B cell (primary cell): ENCODE measurements at regions not wholly inside any gene's neighbourhood (a gene's known extent, or its start where the extent isn't known, plus 50 kb on each side); places are given as distances from the start of the nearest gene placed in this dataset.

ENCODE experiments used
- ATAC-seq: fragments of 200-7000 bp; cut with Tn5 transposase; one replicate; pipeline ENCODE4 v1.10.0; 2021; ENCODE audit warnings: low read depth, mild to moderate bottlenecking, moderate number of reproducible peaks, moderate library complexity
- CTCF ChIA-PET: fragments of 350-600 bp; sonication (Branson Sonifier 250); formaldehyde crosslinking; loops from one replicate; lab custom pipeline; 2021; ENCODE audit warnings: antibody characterized with exemption, inconsistent platforms; lab: Charles Lee
- POLR2A ChIA-PET: fragments of 350-600 bp; sonication (Branson Sonifier 250); formaldehyde crosslinking; loops from one replicate; lab custom pipeline; 2021; ENCODE audit warnings: antibody characterized with exemption; lab: Charles Lee
- DNase-seq: peaks from one replicate; pipeline ENCODE4 v3.0.0; 2013
- H2AFZ ChIP-seq: 2 replicates; pipeline ENCODE4 v1.6.1; 2012; ENCODE audit warnings: mild to moderate bottlenecking, low read depth, low read length; ENCODE audit not compliant: insufficient read depth, poor library complexity, severe bottlenecking
- H3K27ac ChIP-seq, 2 donors: 1 replicate in 1 of 2; 2 replicates in 1 of 2; pipeline ENCODE4 v1.5.1; 2012 to 2013; ENCODE audit warnings: low read length in 2 of 2, mild to moderate bottlenecking in 2 of 2, moderate library complexity in 1 of 2
- H3K27me3 ChIP-seq, 4 experiments: fragments of 200-600 bp in 1 of 4; sonication (generic) in 1 of 4; replicated peaks in 1 of 4; 1 replicate in 2 of 4; 2 replicates in 2 of 4; pipeline versions ENCODE4 v1.6.1 to v1.7.0; 2013 to 2016; ENCODE audit warnings: low read length in 3 of 4, mild to moderate bottlenecking in 2 of 4, mixed read lengths in 1 of 4, moderate library complexity in 1 of 4; ENCODE audit not compliant: insufficient read depth in 4 of 4, control insufficient read depth in 3 of 4; ENCODE audit errors: control extremely low read depth in 1 of 4
- H3K36me3 ChIP-seq, 2 experiments: replicated peaks in 1 of 2; 1 replicate in 1 of 2; 2 replicates in 1 of 2; pipeline versions ENCODE4 v1.6.1 to v1.7.1; 2013; ENCODE audit warnings: low read length in 1 of 2; ENCODE audit not compliant: insufficient read depth in 2 of 2, control insufficient read depth in 1 of 2; ENCODE audit errors: control extremely low read depth in 1 of 2, extremely low read depth in 1 of 2
- H3K4me1 ChIP-seq, 2 donors: fragments of 200-600 bp in 1 of 2; sonication (generic) in 1 of 2; 1 replicate in 1 of 2; 2 replicates in 1 of 2; pipeline versions ENCODE4 v1.5.1 to v1.6.1; 2013 to 2017; ENCODE audit warnings: low read length in 2 of 2; ENCODE audit not compliant: control insufficient read depth in 2 of 2, insufficient read depth in 2 of 2
- H3K4me2 ChIP-seq: replicated peaks from 2 replicates; pipeline ENCODE3; 2012; ENCODE audit warnings: mild to moderate bottlenecking, low read depth, low read length; ENCODE audit not compliant: poor library complexity, severe bottlenecking
- H3K4me3 ChIP-seq, 5 experiments: fragments of 200-600 bp in 1 of 5; sonication (generic) in 1 of 5; 1 replicate in 3 of 5; 2 replicates in 2 of 5; pipeline versions ENCODE4 v1.5.1 to v1.7.0; 2011 to 2016; ENCODE audit warnings: low read length in 4 of 5, mild to moderate bottlenecking in 4 of 5, low read depth in 2 of 5, control low read depth in 1 of 5, moderate library complexity in 1 of 5; ENCODE audit not compliant: insufficient read depth in 1 of 5; ENCODE audit errors: control extremely low read depth in 1 of 5, extremely low read depth in 1 of 5
- H3K79me2 ChIP-seq: fragments of 200-600 bp; sonication (generic); one replicate; pipeline ENCODE4 v1.6.0; 2016; ENCODE audit warnings: low read length; ENCODE audit not compliant: control insufficient read depth, insufficient read depth
- H3K9ac ChIP-seq: fragments of 200-600 bp; sonication (generic); 2 replicates; pipeline ENCODE4 v1.6.1; 2017; ENCODE audit warnings: mild to moderate bottlenecking, low read length, moderate library complexity
- H3K9me3 ChIP-seq, 3 donors: one replicate each; pipeline versions ENCODE4 v1.6.1 to v1.7.1; 2013; ENCODE audit warnings: low read length in 2 of 3; ENCODE audit not compliant: control insufficient read depth in 2 of 3, insufficient read depth in 1 of 3; ENCODE audit errors: control extremely low read depth in 1 of 3
- H4K20me1 ChIP-seq: 2 replicates; pipeline ENCODE4 v1.6.0; 2012; ENCODE audit warnings: mild to moderate bottlenecking, low read length; ENCODE audit not compliant: insufficient read depth, control insufficient read depth, poor library complexity, severe bottlenecking
- H3K27ac Mint-ChIP-seq: one replicate; pipeline ENCODE4 v1.8.0; 2021; ENCODE audit warnings: mixed read lengths
- H3K27me3 Mint-ChIP-seq: one replicate; pipeline ENCODE4 v1.8.0; 2021; ENCODE audit warnings: mixed read lengths
- H3K4me1 Mint-ChIP-seq: one replicate; pipeline ENCODE4 v1.8.0; 2021; ENCODE audit warnings: mixed read lengths
- H3K4me3 Mint-ChIP-seq: one replicate; pipeline ENCODE4 v1.8.0; 2021; ENCODE audit warnings: mixed read lengths
- H3K9me3 Mint-ChIP-seq: one replicate; pipeline ENCODE4 v1.8.0; 2022; ENCODE audit warnings: mixed read lengths; ENCODE audit not compliant: insufficient read depth
- EZH2 ChIP-seq: IDR thresholded peaks from 2 replicates; pipeline ENCODE4 v1.6.1; 2012; ENCODE audit warnings: borderline replicate concordance, low read depth, mild to moderate bottlenecking, moderate library complexity, low read length; ENCODE audit not compliant: insufficient read depth, poor library complexity, severe bottlenecking
- WGBS: methylation state at CpG from one replicate; pipeline ENCODE4 v1.1.5; 2013; ENCODE audit warnings: missing lambda C conversion rate; ENCODE audit not compliant: insufficient coverage; 5-methylcytosine and 5-hydroxymethylcytosine counted together
- intact Hi-C: fragments of 100-400 bp; cut with micrococcal nuclease; formaldehyde crosslinking; loops from one replicate; pipeline ENCODE4 v1.10.0; 2022
- TF ChIP-seq, protein P1 (sequence below): fragments of 200-600 bp; IDR thresholded peaks from one replicate; pipeline ENCODE4 v1.8.0; 2022; ENCODE audit warnings: antibody characterized with exemption, mild to moderate bottlenecking

DNA sequence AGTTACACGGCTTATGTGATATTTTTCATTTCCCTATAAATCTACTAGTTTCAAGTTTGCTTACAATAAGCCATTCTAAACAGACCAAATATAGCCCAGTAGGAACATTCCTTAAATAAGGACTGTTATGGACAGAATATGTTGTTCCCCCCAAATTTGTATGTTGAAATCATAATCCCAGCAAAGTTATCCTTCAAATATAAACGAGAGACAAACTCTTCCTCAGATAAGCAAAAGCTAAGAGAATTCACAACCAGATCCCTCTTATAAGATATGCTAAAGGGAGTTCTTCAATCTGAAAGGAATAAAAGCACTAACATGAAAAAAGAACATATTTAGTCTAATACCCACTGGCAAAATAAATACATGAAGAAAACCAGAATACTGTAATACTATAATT, 795.5 kb upstream of the GJE1 start:
- Mint-ChIP-seq H3K27me3 (no peaks in the 10 kb centered on the region), H3K4me1 (no peaks in the 10 kb centered on the region), H3K4me3 (no peak overlapping the region), H3K27ac (no peak overlapping the region), H3K9me3 (no peaks in the 10 kb centered on the region)
- CTCF ChIA-PET: no interaction called here
- intact Hi-C loops: no loop called here
- no peaks in the 10 kb centered on the region for H3K36me3 ChIP-seq
- H3K27ac ChIP-seq: no peak overlapping the region
- DNase-seq (no peak), ATAC-seq (no peak)
- no peak overlapping the region for H2AFZ ChIP-seq
- no peaks in the 10 kb centered on the region for H3K9me3 ChIP-seq
- WGBS: no CpG with 5 or more reads among the region's 2 CpGs
- no peak overlapping the region for H3K4me3 ChIP-seq
- no peak overlapping the region for H3K9ac ChIP-seq
- no peaks in the 10 kb centered on the region for H3K79me2 ChIP-seq
- POLR2A ChIA-PET: no interaction called here
- H3K4me1 ChIP-seq: no peaks in the 10 kb centered on the region
- TF ChIP-seq, protein P1, sequence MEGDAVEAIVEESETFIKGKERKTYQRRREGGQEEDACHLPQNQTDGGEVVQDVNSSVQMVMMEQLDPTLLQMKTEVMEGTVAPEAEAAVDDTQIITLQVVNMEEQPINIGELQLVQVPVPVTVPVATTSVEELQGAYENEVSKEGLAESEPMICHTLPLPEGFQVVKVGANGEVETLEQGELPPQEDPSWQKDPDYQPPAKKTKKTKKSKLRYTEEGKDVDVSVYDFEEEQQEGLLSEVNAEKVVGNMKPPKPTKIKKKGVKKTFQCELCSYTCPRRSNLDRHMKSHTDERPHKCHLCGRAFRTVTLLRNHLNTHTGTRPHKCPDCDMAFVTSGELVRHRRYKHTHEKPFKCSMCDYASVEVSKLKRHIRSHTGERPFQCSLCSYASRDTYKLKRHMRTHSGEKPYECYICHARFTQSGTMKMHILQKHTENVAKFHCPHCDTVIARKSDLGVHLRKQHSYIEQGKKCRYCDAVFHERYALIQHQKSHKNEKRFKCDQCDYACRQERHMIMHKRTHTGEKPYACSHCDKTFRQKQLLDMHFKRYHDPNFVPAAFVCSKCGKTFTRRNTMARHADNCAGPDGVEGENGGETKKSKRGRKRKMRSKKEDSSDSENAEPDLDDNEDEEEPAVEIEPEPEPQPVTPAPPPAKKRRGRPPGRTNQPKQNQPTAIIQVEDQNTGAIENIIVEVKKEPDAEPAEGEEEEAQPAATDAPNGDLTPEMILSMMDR: no peak
- TF ChIP-seq EZH2: no peak
- no peaks in the 10 kb centered on the region for H3K27me3 ChIP-seq
- no peaks in the 10 kb centered on the region for H4K20me1 ChIP-seq
- H3K4me2 ChIP-seq: no peak overlapping the region

DNA sequence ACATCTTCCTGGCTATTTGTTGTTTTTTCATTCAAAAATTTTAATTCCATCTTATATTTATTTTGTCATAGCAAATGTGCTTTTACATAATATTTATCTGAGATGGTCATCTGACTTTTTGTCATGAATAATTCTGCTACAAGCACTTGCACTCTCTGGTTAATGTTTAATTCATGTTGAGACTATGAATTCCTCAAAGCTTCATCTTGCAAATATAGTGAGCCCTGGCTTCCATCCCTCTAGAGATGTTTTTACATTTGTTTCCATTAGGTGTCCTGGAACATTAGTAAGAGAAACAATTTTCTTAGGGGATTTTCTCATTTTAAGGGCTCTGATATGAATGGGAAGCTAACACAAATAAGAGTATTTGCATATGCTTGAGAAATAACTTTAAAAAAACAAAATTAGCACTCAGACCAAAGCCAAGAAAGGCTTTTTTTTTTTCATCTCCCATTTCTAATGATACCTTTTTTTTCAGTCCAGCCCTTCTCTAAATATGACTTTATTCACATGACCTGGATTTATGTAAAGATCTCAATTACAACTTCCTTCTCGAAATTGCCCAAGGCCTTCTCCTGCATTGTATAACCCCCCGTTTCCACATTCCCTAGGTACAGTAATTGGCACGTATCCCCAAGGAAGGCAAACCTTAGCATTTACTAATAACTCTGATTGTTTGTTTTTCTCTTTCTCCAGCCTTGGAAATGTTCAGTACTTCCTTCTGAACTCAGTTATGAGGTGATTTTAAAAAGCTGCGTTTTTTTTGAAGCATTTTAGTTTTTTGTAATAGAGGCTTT, 797.0 kb upstream of the GJE1 start:
- H3K36me3 ChIP-seq: no peaks in the 10 kb centered on the region
- no peak for DNase-seq
- Mint-ChIP-seq H3K27me3 (no peaks in the 10 kb centered on the region), H3K4me3 (no peak overlapping the region), H3K27ac (no peak overlapping the region), H3K4me1 (no peaks in the 10 kb centered on the region), H3K9me3 (no peaks in the 10 kb centered on the region)
- WGBS: 100% methylated on average over 1 of the region's 4 CpGs
- H3K27me3 ChIP-seq: no peaks in the 10 kb centered on the region
- ChIA-PET CTCF (no interaction called here), POLR2A (no interaction called here)
- intact Hi-C loops: no loop called here
- H3K79me2 ChIP-seq: no peaks in the 10 kb centered on the region
- no peak for ATAC-seq
- H3K9me3 ChIP-seq: no peaks in the 10 kb centered on the region
- H3K9ac ChIP-seq: no peak overlapping the region
- H3K4me2 ChIP-seq: no peak overlapping the region
- no peak overlapping the region for H3K27ac ChIP-seq
- no peaks in the 10 kb centered on the region for H4K20me1 ChIP-seq
- TF ChIP-seq, protein P1: no peak
- no peak for TF ChIP-seq EZH2
- no peak overlapping the region for H3K4me3 ChIP-seq
- H2AFZ ChIP-seq: no peak overlapping the region
- no peaks in the 10 kb centered on the region for H3K4me1 ChIP-seq
